A673 (cell line): ENCODE measurements at regions not wholly inside any gene's neighbourhood (a gene's known extent, or its start where the extent isn't known, plus 50 kb on each side); places are given as distances from the start of the nearest gene placed in this dataset.

Experiments used
- BruUV-seq: library from RNA; stranded (reverse); fragments of 400-500 nt; replicated peaks from 2 replicates; lab custom pipeline; 2021; lab: Mats Ljungman, UMichigan
- CTCF ChIA-PET: fragments of 300-600 bp; sonication (Branson Sonifier 250); formaldehyde crosslinking; loops from one replicate; lab custom pipeline; 2022; ENCODE audit warnings: antibody characterized with exemption; lab: Charles Lee
- POLR2A ChIA-PET: fragments of 300-600 bp; sonication (Branson Sonifier 250); formaldehyde crosslinking; loops from one replicate; lab custom pipeline; 2022; ENCODE audit warnings: antibody characterized with exemption; ENCODE audit not compliant: low non-redundant PET; lab: Charles Lee
- DNase-seq: peaks from one replicate; pipeline ENCODE4 v3.0.0-alpha.2; 2015; ENCODE audit warnings: low spot score
- H3K27ac ChIP-seq: fragments of 200-600 bp; sonication (generic); 2 replicates; pipeline ENCODE4 v1.5.1; 2016; ENCODE audit warnings: mixed run types, low read depth, mild to moderate bottlenecking, mixed read lengths, antibody characterized with exemption, low read length; ENCODE audit not compliant: poor library complexity, severe bottlenecking
- H3K27me3 ChIP-seq: fragments of 200-600 bp; sonication (generic); replicated peaks from 2 replicates; pipeline ENCODE4 v1.6.1; 2017; ENCODE audit warnings: mixed run types, low read depth, mild to moderate bottlenecking, mixed read lengths, antibody characterized with exemption, low read length; ENCODE audit not compliant: insufficient read depth, poor library complexity
- H3K36me3 ChIP-seq: fragments of 200-600 bp; sonication (generic); 2 replicates; pipeline ENCODE4 v1.6.1; 2016; ENCODE audit warnings: mixed run types, mild to moderate bottlenecking, mixed read lengths, antibody characterized with exemption, low read length; ENCODE audit not compliant: insufficient read depth, poor library complexity, severe bottlenecking
- H3K4me1 ChIP-seq: fragments of 200-600 bp; sonication (generic); 2 replicates; pipeline ENCODE4 v1.6.1; 2017; ENCODE audit warnings: mixed run types, mild to moderate bottlenecking, mixed read lengths, antibody characterized with exemption, low read length; ENCODE audit not compliant: insufficient read depth, poor library complexity, severe bottlenecking
- H3K4me3 ChIP-seq: fragments of 200-600 bp; sonication (generic); 2 replicates; pipeline ENCODE4 v1.5.1; 2016; ENCODE audit warnings: low read depth, mixed run types, mild to moderate bottlenecking, mixed read lengths, low read length; ENCODE audit not compliant: poor library complexity, severe bottlenecking
- H3K9me3 ChIP-seq: fragments of 200-600 bp; sonication (generic); 2 replicates; pipeline ENCODE4 v1.6.1; 2016; ENCODE audit warnings: mixed run types, low read depth, mild to moderate bottlenecking, mixed read lengths, antibody characterized with exemption, low read length; ENCODE audit not compliant: poor library complexity, severe bottlenecking
- CTCF ChIP-seq: fragments of 300-800, 200-600 bp; sonication (generic); conservative IDR thresholded peaks from 2 replicates; pipeline ENCODE4 v1.5.1; 2017; ENCODE audit warnings: low read depth, mild to moderate bottlenecking, antibody characterized with exemption, low read length, moderate library complexity, mixed read lengths
- EZH2 ChIP-seq: fragments of 200-600 bp; sonication (generic); IDR thresholded peaks from 2 replicates; pipeline ENCODE4 v1.6.1; 2017; ENCODE audit warnings: borderline replicate concordance, low read depth, mild to moderate bottlenecking, mixed read lengths, antibody characterized with exemption, low read length; ENCODE audit not compliant: poor library complexity, severe bottlenecking
- intact Hi-C: fragments of 100-400 bp; cut with micrococcal nuclease; formaldehyde crosslinking; loops from one replicate; pipeline ENCODE4 v1.10.0; 2022; ENCODE audit not compliant: unreplicated experiment

DNA sequence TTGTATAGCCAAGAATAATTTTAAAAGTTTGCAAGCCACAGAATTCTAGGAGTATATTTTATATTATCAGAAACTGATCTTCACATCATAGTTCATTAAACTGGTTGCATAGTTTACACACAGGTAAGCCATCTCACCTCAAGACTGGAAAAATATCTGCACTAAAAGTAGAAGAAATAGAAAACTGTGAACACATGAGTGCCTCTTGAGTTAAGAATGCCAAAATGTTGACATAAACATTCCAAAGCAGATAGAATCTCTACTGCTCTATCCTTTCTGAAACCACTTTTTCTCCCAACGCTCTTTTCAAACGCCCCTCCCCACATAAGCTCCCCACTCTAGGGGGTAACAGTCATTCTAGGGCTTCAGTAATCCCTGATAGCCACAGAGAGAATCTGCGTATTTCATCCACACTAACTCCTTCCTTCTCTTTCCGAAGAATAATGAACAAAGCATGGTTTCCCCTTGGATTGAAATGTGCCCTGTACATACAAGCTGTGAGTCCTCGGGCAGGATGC is 201.5 kb downstream of the IRS2 start:
- Histone ChIP-seq H3K27ac (no peak overlapping the region), H3K9me3 (no peaks in the 10 kb centered on the region), H3K27me3 (no peaks in the 10 kb centered on the region), H3K36me3 (no peaks in the 10 kb centered on the region), H3K4me1 (peaks cover 5% of the 10 kb centered on the region), H3K4me3 (no peak overlapping the region)
- no peak for DNase-seq
- CTCF ChIA-PET: no interaction called here
- BruUV-seq: no TSS peak
- intact Hi-C loops: no loop called here
- TF ChIP-seq CTCF (no peak), EZH2 (no peak)
- POLR2A ChIA-PET: no interaction called here

GRCh38 chr13:109577191-109577700 is 209.1 kb downstream of the IRS2 start:
- Histone ChIP-seq H3K9me3 (no peaks in the 10 kb centered on the region), H3K4me3 (no peak overlapping the region), H3K36me3 (no peaks in the 10 kb centered on the region), H3K27ac (no peak overlapping the region), H3K4me1 (no peaks in the 10 kb centered on the region), H3K27me3 (no peaks in the 10 kb centered on the region)
- CTCF ChIA-PET: no interaction called here
- TF ChIP-seq EZH2: no peak
- TF ChIP-seq CTCF: no peak
- intact Hi-C loops: no loop called here
- no peak for DNase-seq
- BruUV-seq: no TSS peak
- POLR2A ChIA-PET: no interaction called here

DNA sequence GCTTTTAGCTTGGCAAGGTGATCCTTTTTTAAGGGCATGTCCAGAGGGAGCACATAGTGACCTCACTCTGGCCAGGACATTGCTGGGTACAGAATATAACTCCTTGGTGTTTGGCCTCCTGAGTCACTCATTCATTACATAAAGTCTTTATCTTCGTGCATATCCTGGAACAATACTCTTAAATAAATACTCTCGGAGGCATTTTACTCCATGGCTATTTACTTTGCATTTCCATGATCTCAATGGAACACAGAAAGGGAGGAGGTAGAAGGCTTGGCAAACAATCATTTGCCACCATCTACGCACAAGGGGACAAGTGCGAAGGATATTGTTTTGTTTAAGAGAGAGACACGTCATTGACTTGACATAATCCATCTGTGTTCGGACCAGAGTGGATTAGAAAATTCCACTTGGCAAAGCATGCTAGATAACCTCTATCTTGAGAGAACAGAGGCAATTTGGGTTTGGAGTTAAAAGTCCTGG is 210.0 kb downstream of the IRS2 start:
- ChIA-PET POLR2A (no interaction called here), CTCF (no interaction called here)
- Histone ChIP-seq H3K27me3 (no peaks in the 10 kb centered on the region), H3K4me3 (no peak overlapping the region), H3K36me3 (no peaks in the 10 kb centered on the region), H3K27ac (no peak overlapping the region), H3K9me3 (no peaks in the 10 kb centered on the region), H3K4me1 (no peaks in the 10 kb centered on the region)
- intact Hi-C loops: no loop called here
- no peak for DNase-seq
- no TSS peak for BruUV-seq
- TF ChIP-seq CTCF: no peak
- no peak for TF ChIP-seq EZH2
